ENCODE measurements at regions not wholly inside any gene's neighbourhood (a gene's known extent, or its start where the extent isn't known, plus 50 kb on each side); places are given as distances from the start of the nearest gene placed in this dataset.

DNA sequence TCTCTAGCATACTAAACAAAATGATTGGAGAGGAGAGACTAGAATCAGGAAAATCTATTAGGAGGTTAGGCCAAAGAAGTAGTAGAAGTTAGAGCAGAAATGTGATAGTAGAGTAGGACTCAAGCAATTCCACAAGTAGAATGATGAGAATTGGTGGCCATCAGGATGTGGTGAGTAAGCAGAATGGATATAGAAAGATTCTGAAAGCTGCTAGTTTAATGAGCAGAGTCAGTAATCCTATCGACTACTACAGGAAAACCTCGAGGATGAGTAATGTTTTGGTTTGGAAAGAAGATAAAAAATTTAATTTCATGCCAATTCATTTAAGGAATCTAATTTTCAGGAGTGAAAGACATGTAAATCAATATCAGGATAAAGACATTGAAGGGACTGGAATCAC lies 648.3 kb upstream of the PHF14 start:
- H3K27me3 ChIP-seq (ENCODE audit: control insufficient read depth, insufficient read depth, low read length), result no peaks in the 10 kb centered on the region
- TF ChIP-seq, protein P1, sequence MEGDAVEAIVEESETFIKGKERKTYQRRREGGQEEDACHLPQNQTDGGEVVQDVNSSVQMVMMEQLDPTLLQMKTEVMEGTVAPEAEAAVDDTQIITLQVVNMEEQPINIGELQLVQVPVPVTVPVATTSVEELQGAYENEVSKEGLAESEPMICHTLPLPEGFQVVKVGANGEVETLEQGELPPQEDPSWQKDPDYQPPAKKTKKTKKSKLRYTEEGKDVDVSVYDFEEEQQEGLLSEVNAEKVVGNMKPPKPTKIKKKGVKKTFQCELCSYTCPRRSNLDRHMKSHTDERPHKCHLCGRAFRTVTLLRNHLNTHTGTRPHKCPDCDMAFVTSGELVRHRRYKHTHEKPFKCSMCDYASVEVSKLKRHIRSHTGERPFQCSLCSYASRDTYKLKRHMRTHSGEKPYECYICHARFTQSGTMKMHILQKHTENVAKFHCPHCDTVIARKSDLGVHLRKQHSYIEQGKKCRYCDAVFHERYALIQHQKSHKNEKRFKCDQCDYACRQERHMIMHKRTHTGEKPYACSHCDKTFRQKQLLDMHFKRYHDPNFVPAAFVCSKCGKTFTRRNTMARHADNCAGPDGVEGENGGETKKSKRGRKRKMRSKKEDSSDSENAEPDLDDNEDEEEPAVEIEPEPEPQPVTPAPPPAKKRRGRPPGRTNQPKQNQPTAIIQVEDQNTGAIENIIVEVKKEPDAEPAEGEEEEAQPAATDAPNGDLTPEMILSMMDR (IDR thresholded peaks at IDR 0.05; ENCODE audit: low read depth, low read length), result no peak
- ChIA-PET CTCF (no interaction called here), POLR2A (no interaction called here)
- no peaks in the 10 kb centered on the region; the same call in 1 of the 2 replicates for H3K9me3 ChIP-seq (ENCODE audit: control insufficient read depth, insufficient read depth, low read length)
- H3K27ac ChIP-seq (ENCODE audit: low read depth, low read length), result no peak overlapping the region
- no peak for DNase-seq (ENCODE audit: low read depth, low spot score)
- no peak overlapping the region for H3K4me3 ChIP-seq (ENCODE audit: low read depth, low read length)

DNA sequence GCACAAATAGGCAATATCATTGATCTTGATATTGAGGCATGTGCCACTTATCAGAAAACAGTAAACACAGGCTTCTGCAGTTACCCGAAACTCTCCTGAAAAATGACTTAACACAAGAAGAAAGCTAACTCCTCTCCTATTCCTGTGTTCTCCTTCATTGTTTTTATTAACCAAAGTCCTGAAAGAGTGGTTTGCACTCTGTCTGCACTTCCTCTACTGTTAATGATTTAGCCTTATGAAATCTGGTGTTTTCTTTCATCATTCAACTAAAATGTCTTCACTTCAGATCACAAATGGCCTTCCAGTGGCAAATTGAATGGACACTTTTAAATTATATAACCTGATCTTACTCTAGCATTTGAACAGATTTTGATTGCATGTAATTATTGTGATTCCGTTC lies 630.6 kb upstream of the PHF14 start:
- Histone ChIP-seq H3K27ac (ENCODE audit: low read depth, low read length) (no peak overlapping the region), H3K4me3 (ENCODE audit: low read depth, low read length) (no peak overlapping the region), H3K9me3 (ENCODE audit: control insufficient read depth, insufficient read depth, low read length) (peaks cover 4% of the 10 kb centered on the region; the same call in 1 of the 2 replicates), H3K27me3 (ENCODE audit: control insufficient read depth, insufficient read depth, low read length) (no peaks in the 10 kb centered on the region)
- no peak for DNase-seq (ENCODE audit: low read depth, low spot score)
- TF ChIP-seq, protein P1 (IDR thresholded peaks at IDR 0.05; ENCODE audit: low read depth, low read length), result no peak
- ChIA-PET CTCF (no interaction called here), POLR2A (no interaction called here)

DNA sequence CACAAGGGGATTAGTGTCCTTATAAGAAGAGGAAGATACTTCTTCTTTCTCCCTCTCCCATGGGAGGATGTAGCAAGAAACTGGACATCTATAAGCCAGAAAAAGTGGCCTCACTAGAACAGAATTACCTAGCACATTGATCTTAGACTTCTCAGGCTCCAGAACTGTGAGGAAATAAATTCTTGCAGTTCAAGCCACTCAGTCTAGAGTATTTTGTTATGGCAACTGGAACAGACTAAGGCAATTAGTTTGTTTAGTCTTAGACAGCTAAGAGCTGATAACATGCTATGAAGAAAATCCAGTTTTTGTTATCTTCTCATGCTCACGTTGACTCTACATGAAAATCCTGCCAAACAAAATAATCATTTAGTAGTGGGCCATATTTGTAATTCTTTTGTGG lies 627.6 kb upstream of the PHF14 start:
- Histone ChIP-seq H3K9me3 (ENCODE audit: control insufficient read depth, insufficient read depth, low read length) (peaks cover 4% of the 10 kb centered on the region; the same call in 1 of the 2 replicates), H3K27me3 (ENCODE audit: control insufficient read depth, insufficient read depth, low read length) (no peaks in the 10 kb centered on the region), H3K4me3 (ENCODE audit: low read depth, low read length) (no peak overlapping the region), H3K27ac (ENCODE audit: low read depth, low read length) (no peak overlapping the region)
- DNase-seq (ENCODE audit: low read depth, low spot score), result no peak
- TF ChIP-seq, protein P1 (IDR thresholded peaks at IDR 0.05; ENCODE audit: low read depth, low read length), result no peak
- ChIA-PET CTCF (no interaction called here), POLR2A (no interaction called here)

DNA sequence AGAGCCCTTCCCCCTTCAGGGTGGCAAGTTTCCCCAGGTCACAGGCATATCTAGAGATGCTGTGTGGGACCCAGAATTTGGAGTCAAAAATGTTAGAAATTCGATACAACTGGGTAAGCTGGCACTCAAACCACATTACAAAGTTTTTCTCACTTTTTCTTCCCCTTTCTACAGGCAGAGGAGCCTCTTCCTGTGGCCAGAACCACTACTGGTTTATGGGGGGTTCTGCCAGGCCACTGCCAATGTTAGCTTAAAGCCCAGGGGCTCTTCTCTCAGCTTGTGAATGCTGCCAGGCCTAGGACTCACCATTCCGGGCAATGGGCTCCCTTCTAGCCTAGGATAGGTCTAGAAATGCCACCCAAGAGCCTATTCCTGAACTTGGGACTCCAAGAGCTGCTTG lies 617.9 kb upstream of the PHF14 start:
- DNase-seq (ENCODE audit: low read depth, low spot score), result no peak
- Histone ChIP-seq H3K9me3 (ENCODE audit: control insufficient read depth, insufficient read depth, low read length) (peaks cover 28% of the 10 kb centered on the region), H3K27me3 (ENCODE audit: control insufficient read depth, insufficient read depth, low read length) (no peaks in the 10 kb centered on the region), H3K27ac (ENCODE audit: low read depth, low read length) (no peak overlapping the region), H3K4me3 (ENCODE audit: low read depth, low read length) (no peak overlapping the region)
- TF ChIP-seq, protein P1 (IDR thresholded peaks at IDR 0.05; ENCODE audit: low read depth, low read length), result no peak
- POLR2A ChIA-PET, result no interaction called here
- CTCF ChIA-PET, result no interaction called here

DNA sequence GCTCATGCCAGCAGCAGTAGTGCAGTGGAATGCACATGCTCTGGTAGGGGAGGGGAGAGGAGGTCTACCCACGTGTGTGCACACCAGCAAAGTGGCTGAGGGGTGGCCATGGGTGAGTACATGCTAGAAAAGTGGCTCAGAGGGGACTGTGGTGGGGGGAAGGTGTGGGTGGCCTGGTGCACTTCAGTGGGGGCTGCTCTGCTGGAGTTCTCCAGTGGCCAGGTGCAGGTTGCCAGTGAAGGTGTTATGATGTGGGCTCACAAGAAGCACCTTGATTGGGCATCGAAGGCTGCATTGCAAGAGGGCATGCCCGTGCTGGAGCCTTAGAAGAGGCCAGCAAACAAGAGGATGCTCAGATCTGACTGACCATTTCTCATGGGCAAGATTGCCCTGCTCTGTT lies 613.6 kb upstream of the PHF14 start:
- no peak overlapping the region for H3K27ac ChIP-seq (ENCODE audit: low read depth, low read length)
- peaks cover 33% of the 10 kb centered on the region for H3K9me3 ChIP-seq (ENCODE audit: control insufficient read depth, insufficient read depth, low read length)
- TF ChIP-seq, protein P1 (IDR thresholded peaks at IDR 0.05; ENCODE audit: low read depth, low read length), result no peak
- H3K27me3 ChIP-seq (ENCODE audit: control insufficient read depth, insufficient read depth, low read length), result no peaks in the 10 kb centered on the region
- H3K4me3 ChIP-seq (ENCODE audit: low read depth, low read length), result no peak overlapping the region
- ChIA-PET CTCF (no interaction called here), POLR2A (no interaction called here)
- DNase-seq (ENCODE audit: low read depth, low spot score), result no peak

All from AG04450 (cell line).